Astrocyte (in vitro differentiated cells and primary cell): ENCODE measurements at regions not wholly inside any gene's neighbourhood (a gene's known extent, or its start where the extent isn't known, plus 50 kb on each side); places are given as distances from the start of the nearest gene placed in this dataset.

Experiments used
- DNase-seq: peaks from one replicate; pipeline ENCODE4 v3.0.0-alpha.2; 2010; ENCODE audit warnings: low read depth
- FAIRE-seq: peaks from 2 replicates; lab custom pipeline; 2011; peaks lifted over from hg19 to GRCh38; lab: Jason Lieb, UNC
- H2AFZ ChIP-seq: 2 replicates; pipeline ENCODE4 v1.6.0; 2012; ENCODE audit warnings: low read depth, low read length, inconsistent platforms
- H3K27ac ChIP-seq: 2 replicates; pipeline ENCODE4 v1.5.1; 2011; ENCODE audit warnings: low read depth, low read length, inconsistent platforms
- H3K27me3 ChIP-seq: 2 replicates; pipeline ENCODE4 v1.6.0; 2011; ENCODE audit warnings: low read length, inconsistent platforms; ENCODE audit not compliant: insufficient read depth
- H3K36me3 ChIP-seq: 2 replicates; pipeline ENCODE4 v1.5.1; 2011; ENCODE audit warnings: low read length, inconsistent platforms; ENCODE audit not compliant: insufficient read depth
- H3K4me1 ChIP-seq: 2 replicates; pipeline ENCODE4 v1.5.1; 2011; ENCODE audit warnings: low read length, inconsistent platforms; ENCODE audit not compliant: insufficient read depth
- H3K4me2 ChIP-seq: 2 replicates; pipeline ENCODE4 v1.6.0; 2012; ENCODE audit warnings: low read length, inconsistent platforms
- H3K4me3 ChIP-seq: 2 replicates; pipeline ENCODE4 v1.5.1; 2011; ENCODE audit warnings: low read depth, mild to moderate bottlenecking, low read length, inconsistent platforms; ENCODE audit not compliant: insufficient read depth
- H3K79me2 ChIP-seq: 2 replicates; pipeline ENCODE4 v1.6.0; 2012; ENCODE audit warnings: mild to moderate bottlenecking, low read length, inconsistent platforms; ENCODE audit not compliant: insufficient read depth
- H3K9ac ChIP-seq: 2 replicates; pipeline ENCODE4 v1.6.0; 2012; ENCODE audit warnings: mild to moderate bottlenecking, low read length, inconsistent platforms
- H3K9me3 ChIP-seq: 2 replicates; pipeline ENCODE4 v1.5.1; 2012; ENCODE audit warnings: low read depth, mild to moderate bottlenecking, low read length, inconsistent platforms; ENCODE audit not compliant: insufficient read depth
- H4K20me1 ChIP-seq: 2 replicates; pipeline ENCODE4 v1.6.0; 2012; ENCODE audit warnings: low read length, inconsistent platforms; ENCODE audit not compliant: insufficient read depth
- H3K27ac Mint-ChIP-seq: one replicate; pipeline ENCODE4 v1.8.0; 2021; ENCODE audit warnings: mild to moderate bottlenecking, mixed read lengths; ENCODE audit not compliant: unreplicated experiment
- H3K27me3 Mint-ChIP-seq: one replicate; pipeline ENCODE4 v1.8.0; 2021; ENCODE audit warnings: low read depth, mixed read lengths; ENCODE audit not compliant: unreplicated experiment
- H3K36me3 Mint-ChIP-seq: one replicate; pipeline ENCODE4 v1.8.0; 2021; ENCODE audit warnings: low read depth, mixed read lengths; ENCODE audit not compliant: unreplicated experiment
- H3K4me1 Mint-ChIP-seq: one replicate; pipeline ENCODE4 v1.8.0; 2021; ENCODE audit warnings: low read depth, mixed read lengths; ENCODE audit not compliant: unreplicated experiment
- H3K4me3 Mint-ChIP-seq: one replicate; pipeline ENCODE4 v1.8.0; 2021; ENCODE audit warnings: mild to moderate bottlenecking, moderate library complexity, mixed read lengths; ENCODE audit not compliant: unreplicated experiment
- H3K9me3 Mint-ChIP-seq: one replicate; pipeline ENCODE4 v1.8.0; 2021; ENCODE audit warnings: mild to moderate bottlenecking, mixed read lengths; ENCODE audit not compliant: unreplicated experiment
- EZH2 ChIP-seq: IDR thresholded peaks from 2 replicates; pipeline ENCODE4 v1.6.1; 2012; ENCODE audit warnings: mild to moderate bottlenecking, low read length, inconsistent platforms; ENCODE audit not compliant: insufficient read depth
- TF ChIP-seq, protein P1 (sequence below): IDR thresholded peaks from 2 replicates; pipeline ENCODE4 v1.5.1; 2011; ENCODE audit warnings: low read depth, mild to moderate bottlenecking, inconsistent platforms, low read length, moderate library complexity; ENCODE audit not compliant: insufficient read depth

DNA sequence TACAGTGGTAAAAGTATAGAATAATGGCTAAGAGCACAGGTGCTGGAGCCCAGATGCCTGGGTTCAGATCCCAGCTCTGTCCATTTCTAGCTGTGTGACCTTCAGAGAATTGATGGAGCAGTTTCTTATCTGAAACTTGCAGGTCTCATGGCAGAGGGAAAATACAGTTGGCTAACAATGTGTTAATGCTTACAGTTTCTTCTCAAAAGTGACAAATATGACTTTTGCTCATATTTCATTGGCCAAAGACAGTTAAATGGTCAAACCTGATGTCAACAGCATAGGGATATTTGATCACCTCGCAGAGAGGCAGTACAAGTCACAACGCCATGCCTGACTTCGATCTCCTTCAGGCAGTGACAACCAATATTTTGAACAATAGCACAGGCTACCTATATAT is 60.2 kb upstream of the LCORL start:
- Histone ChIP-seq H3K9ac (no peak overlapping the region), H3K36me3 (no peaks in the 10 kb centered on the region), H3K79me2 (no peaks in the 10 kb centered on the region), H3K4me2 (no peak overlapping the region), H3K4me1 (no peaks in the 10 kb centered on the region), H3K9me3 (peaks cover 5% of the 10 kb centered on the region), H3K27ac (no peak overlapping the region), H3K4me3 (no peak overlapping the region), H2AFZ (no peak overlapping the region), H4K20me1 (no peaks in the 10 kb centered on the region), H3K27me3 (no peaks in the 10 kb centered on the region)
- Mint-ChIP-seq H3K4me1 (no peaks in the 10 kb centered on the region), H3K36me3 (no peaks in the 10 kb centered on the region), H3K27me3 (peaks cover 5% of the 10 kb centered on the region), H3K9me3 (peaks cover 3% of the 10 kb centered on the region), H3K27ac (no peak overlapping the region), H3K4me3 (no peak overlapping the region)
- no peak for TF ChIP-seq EZH2
- TF ChIP-seq, protein P1, sequence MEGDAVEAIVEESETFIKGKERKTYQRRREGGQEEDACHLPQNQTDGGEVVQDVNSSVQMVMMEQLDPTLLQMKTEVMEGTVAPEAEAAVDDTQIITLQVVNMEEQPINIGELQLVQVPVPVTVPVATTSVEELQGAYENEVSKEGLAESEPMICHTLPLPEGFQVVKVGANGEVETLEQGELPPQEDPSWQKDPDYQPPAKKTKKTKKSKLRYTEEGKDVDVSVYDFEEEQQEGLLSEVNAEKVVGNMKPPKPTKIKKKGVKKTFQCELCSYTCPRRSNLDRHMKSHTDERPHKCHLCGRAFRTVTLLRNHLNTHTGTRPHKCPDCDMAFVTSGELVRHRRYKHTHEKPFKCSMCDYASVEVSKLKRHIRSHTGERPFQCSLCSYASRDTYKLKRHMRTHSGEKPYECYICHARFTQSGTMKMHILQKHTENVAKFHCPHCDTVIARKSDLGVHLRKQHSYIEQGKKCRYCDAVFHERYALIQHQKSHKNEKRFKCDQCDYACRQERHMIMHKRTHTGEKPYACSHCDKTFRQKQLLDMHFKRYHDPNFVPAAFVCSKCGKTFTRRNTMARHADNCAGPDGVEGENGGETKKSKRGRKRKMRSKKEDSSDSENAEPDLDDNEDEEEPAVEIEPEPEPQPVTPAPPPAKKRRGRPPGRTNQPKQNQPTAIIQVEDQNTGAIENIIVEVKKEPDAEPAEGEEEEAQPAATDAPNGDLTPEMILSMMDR: no peak
- DNase-seq (no peak), FAIRE-seq (no peak)

DNA sequence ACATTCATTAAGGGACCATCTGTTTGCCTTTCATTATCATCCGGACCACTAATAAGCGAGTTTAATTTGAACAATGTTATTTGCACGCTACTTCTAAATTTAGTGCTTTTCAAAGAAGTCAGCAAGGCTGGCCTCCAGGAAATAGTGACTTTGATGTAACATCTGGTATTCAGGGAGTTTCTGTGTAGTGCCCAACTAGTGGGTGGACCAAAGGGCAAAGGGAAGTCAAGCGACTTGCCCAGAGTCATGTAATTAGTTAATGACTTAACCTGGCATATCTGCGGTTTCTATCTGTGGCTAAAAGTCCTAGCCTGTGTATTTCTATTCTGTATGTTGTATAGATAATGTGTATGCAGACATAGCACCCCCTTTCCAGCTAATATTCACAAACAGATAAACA is 56.3 kb upstream of the LCORL start:
- H3K79me2 ChIP-seq: no peaks in the 10 kb centered on the region
- Mint-ChIP-seq H3K27me3 (no peaks in the 10 kb centered on the region), H3K9me3 (peaks cover 3% of the 10 kb centered on the region), H3K4me1 (no peaks in the 10 kb centered on the region), H3K4me3 (no peak overlapping the region), H3K36me3 (no peaks in the 10 kb centered on the region), H3K27ac (no peak overlapping the region)
- no peaks in the 10 kb centered on the region for H3K36me3 ChIP-seq
- H3K9ac ChIP-seq: no peak overlapping the region
- no peaks in the 10 kb centered on the region for H4K20me1 ChIP-seq
- H2AFZ ChIP-seq: no peak overlapping the region
- H3K27ac ChIP-seq: no peak overlapping the region
- no peaks in the 10 kb centered on the region for H3K27me3 ChIP-seq
- DNase-seq: no peak
- H3K4me2 ChIP-seq: no peak overlapping the region
- TF ChIP-seq, protein P1: no peak
- no peak for TF ChIP-seq EZH2
- H3K4me1 ChIP-seq: no peaks in the 10 kb centered on the region
- no peak overlapping the region for H3K4me3 ChIP-seq
- peaks cover 2% of the 10 kb centered on the region for H3K9me3 ChIP-seq
- FAIRE-seq: no peak

DNA sequence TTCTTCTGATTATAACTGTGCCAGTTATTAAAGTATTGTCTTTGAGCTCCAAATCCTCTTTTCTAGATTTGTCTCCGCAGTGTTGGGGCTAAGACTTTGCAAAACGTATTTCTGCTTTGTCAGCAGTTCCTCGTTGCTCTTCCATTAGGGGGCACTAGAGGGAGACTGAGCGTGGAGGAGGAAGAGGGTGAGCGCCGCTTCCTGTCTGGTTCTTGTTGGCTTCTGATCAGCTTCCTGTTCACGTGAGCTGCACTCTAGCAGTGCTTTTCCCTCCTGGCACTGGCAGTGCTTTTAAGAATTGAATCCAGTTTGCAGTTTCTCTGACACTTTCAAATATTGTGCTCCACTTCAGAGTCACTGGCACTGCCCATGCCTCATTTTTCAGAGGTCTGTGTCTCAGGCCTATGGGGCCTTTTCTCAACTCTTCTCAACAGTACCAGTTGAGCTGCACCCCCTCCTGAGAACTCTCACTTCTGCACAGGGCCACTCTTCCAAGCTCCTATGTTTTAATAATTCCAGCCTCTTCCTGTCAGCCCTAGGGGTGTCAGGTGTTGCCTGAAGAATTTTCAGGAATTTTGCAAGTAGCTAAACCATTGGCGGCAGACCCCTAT is 54.4 kb upstream of the LCORL start:
- FAIRE-seq (no peak), DNase-seq (no peak)
- no peaks in the 10 kb centered on the region for H3K36me3 ChIP-seq
- H3K4me2 ChIP-seq: no peak overlapping the region
- no peaks in the 10 kb centered on the region for H3K4me1 ChIP-seq
- H3K79me2 ChIP-seq: no peaks in the 10 kb centered on the region
- H3K27me3 ChIP-seq: no peaks in the 10 kb centered on the region
- H3K9me3 ChIP-seq: no peaks in the 10 kb centered on the region
- no peak overlapping the region for H3K4me3 ChIP-seq
- TF ChIP-seq EZH2: no peak
- TF ChIP-seq, protein P1: no peak
- peaks cover under 1% of the 10 kb centered on the region for H3K27me3 Mint-ChIP-seq
- no peaks in the 10 kb centered on the region for H3K4me1 Mint-ChIP-seq
- H3K27ac Mint-ChIP-seq: no peak overlapping the region
- no peaks in the 10 kb centered on the region for H3K36me3 Mint-ChIP-seq
- no peak overlapping the region for H2AFZ ChIP-seq
- no peak overlapping the region for H3K9ac ChIP-seq
- peaks cover 3% of the 10 kb centered on the region for H3K9me3 Mint-ChIP-seq
- no peak overlapping the region for H3K27ac ChIP-seq
- H3K4me3 Mint-ChIP-seq: no peak overlapping the region
- H4K20me1 ChIP-seq: no peaks in the 10 kb centered on the region
